Activated CD8-positive, alpha-beta memory T cell treated with anti-CD3 and anti-CD28 coated beads, Interleukin-2, amount 50 U/mL, for 1 hour (primary cell): ENCODE measurements at regions not wholly inside any gene's neighbourhood (a gene's known extent, or its start where the extent isn't known, plus 50 kb on each side); places are given as distances from the start of the nearest gene placed in this dataset.

Source experiments
- DNase-seq: peaks from one replicate; pipeline ENCODE4 v3.0.0-alpha.2; 2020; ENCODE audit errors: extremely low read depth

GRCh38 chr2:6602471-6602870 is 263.2 kb downstream of the CMPK2 start:
- no peak for DNase-seq

DNA sequence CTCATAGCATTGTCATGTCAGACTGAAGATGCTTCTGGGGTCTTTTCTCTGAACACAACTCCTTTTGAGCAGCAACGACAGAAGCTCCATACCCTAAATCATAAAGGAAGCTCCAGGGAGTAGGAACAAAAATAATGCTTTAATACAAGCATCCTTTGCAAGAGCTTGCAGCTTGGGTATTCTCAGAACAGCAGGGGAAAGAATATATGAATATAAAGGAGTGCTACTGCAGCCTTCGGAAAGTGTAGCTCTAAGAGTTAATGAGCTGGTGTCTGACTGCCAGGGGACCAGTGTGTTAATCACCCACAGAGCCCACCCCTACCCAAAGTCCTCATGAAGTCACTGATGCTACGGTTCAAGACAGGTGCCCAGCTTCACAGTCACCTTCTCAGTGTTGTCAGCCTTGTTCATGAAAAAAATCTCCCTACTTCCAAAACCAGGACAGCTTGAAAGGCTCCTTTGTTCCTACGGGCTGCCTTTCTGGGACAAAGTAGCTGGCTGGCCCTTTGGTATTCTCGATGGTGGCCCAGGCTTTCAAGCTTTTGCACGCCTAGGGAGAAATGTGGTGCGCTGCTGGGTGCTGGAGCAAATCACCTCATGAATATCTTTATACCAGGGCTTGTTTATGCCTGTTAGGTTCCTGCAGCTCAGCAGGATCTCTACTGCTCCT is 259.7 kb downstream of the CMPK2 start:
- no peak for DNase-seq

DNA sequence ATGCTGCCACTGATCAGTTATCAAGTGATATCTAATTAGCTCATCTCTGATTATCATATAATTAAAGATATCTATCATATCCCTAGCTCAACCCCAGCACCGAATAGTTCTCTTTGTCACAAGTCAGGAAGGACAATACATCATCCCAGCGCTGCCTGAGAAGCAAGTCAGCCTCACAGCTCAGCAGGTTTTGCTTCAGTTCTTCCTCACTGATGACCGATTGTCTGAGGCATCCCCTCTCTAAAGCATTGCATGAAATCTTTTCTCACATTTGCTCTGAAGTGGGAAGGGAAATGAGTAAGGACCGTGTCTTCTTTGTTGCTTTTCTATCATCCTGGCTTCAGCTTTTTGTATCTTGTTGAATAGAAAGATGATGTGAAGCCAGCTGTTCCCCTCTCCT is 247.9 kb downstream of the CMPK2 start:
- no peak for DNase-seq

GRCh38 chr2:6618201-6618600 is 247.5 kb downstream of the CMPK2 start:
- DNase-seq = no peak

GRCh38 chr2:6623746-6624145 is 242.0 kb downstream of the CMPK2 start:
- no peak for DNase-seq

DNA sequence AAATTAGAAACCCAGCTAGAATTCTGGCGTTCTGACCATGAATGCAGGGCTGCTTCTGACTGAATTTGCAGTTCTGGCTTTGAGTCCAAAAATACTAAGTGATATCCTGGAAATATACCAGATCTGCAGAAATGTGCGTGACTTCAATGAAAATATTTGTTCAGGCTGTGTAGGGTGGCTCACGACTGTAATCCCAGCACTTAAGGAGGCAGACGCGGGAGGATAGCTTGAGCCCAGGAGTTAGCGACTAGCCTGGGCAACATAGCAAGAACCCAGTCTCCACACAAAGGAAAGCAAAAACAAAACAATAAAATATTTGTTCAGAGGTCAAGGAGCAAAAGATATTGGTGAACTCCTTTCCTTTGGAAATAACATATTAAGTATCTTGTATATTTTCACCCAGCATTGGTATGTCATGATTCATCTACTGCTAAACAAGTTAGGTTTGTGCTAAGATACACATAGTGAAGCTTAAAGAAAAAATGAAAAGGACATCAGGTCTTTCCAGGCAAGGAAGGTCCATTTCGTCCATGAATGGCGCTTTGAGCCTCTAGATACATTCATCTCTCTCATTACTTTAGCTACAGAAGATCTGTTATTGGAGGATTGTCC is 239.2 kb downstream of the CMPK2 start:
- DNase-seq = no peak

- no peak for DNase-seq
Observed at GRCh38 chr2:6627316-6627715, 238.4 kb downstream of the CMPK2 start.

DNA sequence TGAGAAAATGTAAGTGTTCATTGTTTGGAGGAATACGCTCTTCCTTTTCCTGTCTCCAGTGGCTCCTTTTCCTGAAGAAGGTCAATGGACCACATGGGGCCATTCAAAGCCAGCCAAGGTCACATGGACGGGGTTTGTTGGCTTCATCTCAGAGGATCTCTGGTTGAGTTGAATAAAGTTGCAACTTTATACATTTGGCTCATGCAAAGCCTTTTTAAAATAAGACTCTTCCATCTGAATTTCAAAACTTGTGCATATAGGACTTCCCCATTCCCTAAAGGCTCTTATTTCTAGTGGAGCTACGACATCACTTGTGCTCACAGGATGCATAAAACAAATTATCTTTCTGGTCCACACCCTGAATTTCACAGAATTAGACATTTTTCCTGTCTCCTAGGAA is 235.5 kb downstream of the CMPK2 start:
- DNase-seq = no peak

DNA sequence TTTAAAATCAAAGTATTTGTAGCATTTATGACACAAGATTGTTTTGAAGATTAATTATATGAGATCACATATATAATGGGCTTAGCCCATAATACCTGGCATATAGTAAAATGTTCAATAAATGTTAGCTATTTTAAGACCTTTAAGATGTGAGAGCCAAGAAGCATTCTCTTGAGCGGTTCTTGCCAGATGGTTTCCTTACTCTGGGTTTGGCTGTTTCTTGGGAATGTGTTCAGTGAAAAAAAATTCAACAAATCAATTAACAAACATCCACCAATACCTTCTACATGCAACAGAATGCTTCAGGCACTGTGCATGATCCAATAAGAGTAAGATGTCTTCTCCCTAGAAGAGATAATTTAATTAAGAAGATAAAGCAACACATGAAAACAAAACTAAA is 230.4 kb downstream of the CMPK2 start:
- no peak for DNase-seq

GRCh38 chr2:6637330-6637729 is 228.4 kb downstream of the CMPK2 start:
- DNase-seq = no peak

- no peak for DNase-seq
Observed at GRCh38 chr2:6639929-6640620, 225.6 kb downstream of the CMPK2 start.

DNA sequence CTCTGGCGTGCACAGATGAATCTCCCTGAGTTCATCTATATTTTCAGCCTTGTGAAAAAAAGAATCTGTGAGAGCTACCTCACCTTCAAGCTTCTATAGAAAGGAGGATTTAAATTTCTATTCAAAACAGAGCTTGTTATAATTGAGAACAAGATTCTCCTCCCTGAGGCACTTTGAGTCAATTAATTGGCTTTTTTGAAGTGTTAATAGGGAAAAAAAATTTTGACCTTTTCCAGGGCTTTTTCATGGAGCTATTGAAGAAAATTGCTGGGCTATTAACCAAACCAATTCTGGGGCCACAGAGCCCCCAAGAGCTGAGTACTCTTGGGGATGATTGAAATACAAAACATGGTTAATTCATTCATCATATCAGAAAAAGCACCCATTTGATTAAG is 225.1 kb downstream of the CMPK2 start:
- no peak for DNase-seq

DNA sequence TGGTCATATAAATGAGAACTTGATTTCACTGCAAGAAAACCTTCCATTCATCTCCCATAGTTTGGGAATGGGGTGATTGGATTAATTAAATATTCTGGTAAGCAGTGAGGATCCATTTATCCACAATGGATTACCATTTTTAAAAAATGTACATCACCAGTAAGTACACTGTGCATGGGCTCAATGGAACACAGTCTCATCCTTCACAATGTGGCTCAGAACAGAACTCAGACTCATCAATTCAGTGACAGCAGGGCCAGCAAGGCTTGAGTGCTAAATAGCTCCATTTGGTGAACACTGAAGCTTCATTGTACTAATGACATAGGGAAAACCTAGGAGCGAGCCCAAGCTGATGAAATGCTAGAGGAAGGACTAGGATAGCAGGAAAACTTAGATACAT is 223.8 kb downstream of the CMPK2 start:
- no peak for DNase-seq

DNA sequence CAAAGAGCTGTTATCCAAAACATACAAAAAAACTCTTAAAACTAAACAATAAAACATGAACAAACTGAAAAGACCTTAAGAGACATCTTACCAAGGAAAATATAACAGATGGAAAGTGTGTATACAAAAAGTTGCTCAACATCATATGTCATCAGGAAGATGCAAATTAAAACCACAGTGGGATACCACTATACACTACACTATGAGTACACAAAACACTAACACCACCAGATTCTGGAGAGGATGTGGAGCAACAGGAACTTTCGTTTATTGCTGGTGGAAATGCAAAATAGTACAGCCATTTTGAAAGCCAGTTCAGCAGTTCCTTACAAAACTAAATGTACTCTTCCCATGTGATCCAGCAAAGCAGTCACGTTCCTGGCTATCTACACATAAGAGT is 221.4 kb downstream of the CMPK2 start:
- no peak for DNase-seq

- no peak for DNase-seq
Observed at GRCh38 chr2:6645004-6645403, 220.7 kb downstream of the CMPK2 start.

DNA sequence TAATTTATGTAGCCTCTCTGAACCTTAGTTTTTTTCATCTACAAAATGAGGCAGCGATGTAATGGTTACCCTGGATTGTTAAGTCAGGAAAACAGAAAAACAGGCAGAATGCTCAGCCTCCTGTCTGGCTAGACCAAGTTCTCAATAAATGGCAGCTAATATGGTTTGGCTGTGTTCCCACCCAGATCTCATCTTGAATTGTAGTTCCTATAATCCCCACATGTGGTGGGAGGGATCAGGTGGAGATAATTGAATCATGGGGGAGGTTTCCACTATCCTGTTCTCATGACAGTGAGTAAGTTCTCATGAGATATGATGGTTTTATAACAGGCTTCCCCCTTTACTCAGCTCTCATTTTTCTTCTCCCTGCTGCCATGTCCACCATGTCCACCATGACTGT is 220.0 kb downstream of the CMPK2 start:
- no peak for DNase-seq

DNA sequence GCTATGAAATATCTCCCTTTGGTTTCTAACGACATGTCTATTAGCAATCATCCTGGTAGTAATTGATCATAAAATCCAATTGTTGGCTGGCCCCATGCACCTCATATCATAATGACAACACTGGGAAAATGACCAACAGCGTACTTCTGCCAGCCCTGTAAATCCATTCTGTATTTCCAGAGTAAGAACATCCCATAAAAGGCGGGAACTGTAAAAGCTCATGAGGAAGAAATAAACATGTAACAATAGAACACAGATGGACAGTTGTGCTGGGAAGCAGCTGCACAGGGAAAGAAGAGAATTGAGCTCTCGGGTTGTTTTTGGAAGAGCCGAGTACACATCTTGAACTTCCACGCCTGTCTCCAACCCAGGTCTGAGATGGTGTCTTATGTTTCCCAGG is 218.7 kb downstream of the CMPK2 start:
- DNase-seq = no peak

DNA sequence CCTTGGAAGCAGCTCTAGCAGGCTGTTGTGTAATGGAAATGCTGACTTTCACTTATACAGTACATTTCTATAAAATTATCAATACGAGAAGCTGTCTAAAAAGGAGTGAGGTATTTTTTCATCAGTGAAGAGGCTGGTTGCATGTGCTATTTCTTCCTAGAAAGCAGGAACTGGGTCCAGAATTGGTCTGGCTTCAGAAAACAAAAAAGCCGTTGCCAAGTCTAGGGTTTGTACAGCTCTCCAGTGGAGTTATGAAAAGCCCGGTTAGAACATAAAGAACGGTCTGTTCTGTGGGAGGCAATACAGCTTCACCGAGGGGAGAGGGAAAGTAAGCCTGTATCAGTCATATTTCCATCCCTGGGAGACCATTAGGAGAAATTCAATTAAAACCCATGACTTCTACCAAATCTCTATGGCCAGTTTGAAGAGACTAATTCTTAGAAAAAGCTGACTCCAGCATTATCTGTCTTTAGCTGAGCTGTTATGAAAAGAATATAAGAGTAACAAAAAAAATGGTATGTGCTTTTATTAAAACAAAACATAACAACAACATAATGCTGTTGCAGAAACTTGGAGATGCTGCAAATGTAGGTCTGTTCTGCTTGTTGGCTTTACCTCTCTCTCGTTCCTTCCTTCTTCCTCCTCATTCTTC is 217.0 kb downstream of the CMPK2 start:
- no peak for DNase-seq

DNA sequence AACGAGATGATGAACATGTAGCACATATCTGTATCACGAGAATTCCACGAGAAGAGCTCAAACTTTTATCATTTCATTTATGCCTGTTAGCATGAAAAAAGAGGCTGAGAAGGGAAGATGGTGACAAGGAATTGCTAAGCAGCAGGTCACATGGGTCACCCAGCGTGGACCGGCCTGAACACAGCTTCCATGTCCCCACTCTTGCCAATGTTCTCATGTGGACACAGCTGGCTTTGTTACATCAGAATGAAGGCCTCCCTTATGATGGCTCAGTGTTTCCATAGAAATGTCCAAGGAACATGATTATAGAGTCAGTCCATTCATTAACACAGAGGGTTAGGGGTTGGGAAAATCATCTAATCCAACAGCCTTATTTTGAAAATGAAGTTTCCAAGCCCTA is 215.4 kb downstream of the CMPK2 start:
- no peak for DNase-seq

GRCh38 chr2:6652251-6652650 is 213.5 kb downstream of the CMPK2 start:
- DNase-seq = no peak

DNA sequence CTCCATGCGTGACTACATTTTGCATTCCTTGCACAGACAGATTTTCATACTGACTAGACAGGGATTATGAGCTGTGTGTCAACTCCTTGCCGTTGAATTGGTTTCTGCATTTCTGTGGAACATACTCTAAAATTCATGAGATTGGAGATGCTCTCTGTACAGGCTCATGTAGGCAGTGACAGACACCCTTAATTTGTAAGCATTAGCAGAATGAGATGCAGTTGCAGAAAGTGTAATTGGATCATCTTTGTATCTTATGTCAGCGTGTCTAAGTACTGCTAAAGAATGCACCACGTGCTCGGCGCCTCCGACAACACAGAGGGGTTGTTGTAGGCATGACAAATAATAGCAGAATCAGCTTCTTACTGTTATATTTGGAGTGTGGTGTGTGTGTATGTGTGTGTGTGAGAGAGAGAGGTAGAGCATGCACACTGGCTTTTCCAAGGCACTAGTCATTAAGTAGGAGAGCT is 212.4 kb downstream of the CMPK2 start:
- DNase-seq = no peak

- DNase-seq = no peak
Observed at GRCh38 chr2:6654279-6654678, 211.4 kb downstream of the CMPK2 start.

DNA sequence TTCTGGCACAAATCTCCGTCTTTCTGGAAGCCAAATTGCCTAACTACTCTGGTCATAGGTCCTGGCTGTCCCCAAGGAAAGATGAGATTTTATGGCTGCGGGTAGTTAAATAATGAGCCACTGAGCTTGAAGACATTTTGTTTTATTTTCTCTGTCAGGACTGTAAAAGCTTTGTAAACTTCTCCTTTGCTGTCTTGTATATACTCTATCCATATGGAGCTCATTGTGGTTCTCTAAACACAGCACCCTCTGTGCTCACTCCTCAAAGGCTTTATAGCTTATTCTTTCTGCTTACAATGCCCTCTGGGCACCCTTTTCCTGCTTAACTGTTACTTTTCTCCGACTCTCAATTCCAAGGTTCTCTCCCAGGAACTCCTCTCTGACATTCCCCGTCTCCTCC is 209.1 kb downstream of the CMPK2 start:
- DNase-seq = no peak
